ENCODE measurements at regions not wholly inside any gene's neighbourhood (a gene's known extent, or its start where the extent isn't known, plus 50 kb on each side); places are given as distances from the start of the nearest gene placed in this dataset.

- Histone ChIP-seq H3K4me3 (ENCODE audit: low read length) (no peak overlapping the region), H3K4me1 (ENCODE audit: insufficient read depth, low read length) (no peaks in the 10 kb centered on the region), H3K27me3 (ENCODE audit: insufficient read depth, low read length) (no peaks in the 10 kb centered on the region), H3K9me3 (ENCODE audit: low read depth, low read length) (no peaks in the 10 kb centered on the region)
Observed at GRCh38 chr19:28290963-28291657, 921.8 kb downstream of the UQCRFS1 start.

GRCh38 chr19:28289295-28290063 is 923.5 kb downstream of the UQCRFS1 start:
- Histone ChIP-seq H3K9me3 (ENCODE audit: low read depth, low read length) (no peaks in the 10 kb centered on the region), H3K4me3 (ENCODE audit: low read length) (no peak overlapping the region), H3K27me3 (ENCODE audit: insufficient read depth, low read length) (no peaks in the 10 kb centered on the region), H3K4me1 (ENCODE audit: insufficient read depth, low read length) (no peaks in the 10 kb centered on the region)

- H3K4me1 ChIP-seq (ENCODE audit: insufficient read depth, low read length), result no peaks in the 10 kb centered on the region
- H3K27me3 ChIP-seq (ENCODE audit: insufficient read depth, low read length), result no peaks in the 10 kb centered on the region
- no peak overlapping the region for H3K4me3 ChIP-seq (ENCODE audit: low read length)
- no peaks in the 10 kb centered on the region for H3K9me3 ChIP-seq (ENCODE audit: low read depth, low read length)
Observed at GRCh38 chr19:28288572-28289264, 924.2 kb downstream of the UQCRFS1 start.

DNA sequence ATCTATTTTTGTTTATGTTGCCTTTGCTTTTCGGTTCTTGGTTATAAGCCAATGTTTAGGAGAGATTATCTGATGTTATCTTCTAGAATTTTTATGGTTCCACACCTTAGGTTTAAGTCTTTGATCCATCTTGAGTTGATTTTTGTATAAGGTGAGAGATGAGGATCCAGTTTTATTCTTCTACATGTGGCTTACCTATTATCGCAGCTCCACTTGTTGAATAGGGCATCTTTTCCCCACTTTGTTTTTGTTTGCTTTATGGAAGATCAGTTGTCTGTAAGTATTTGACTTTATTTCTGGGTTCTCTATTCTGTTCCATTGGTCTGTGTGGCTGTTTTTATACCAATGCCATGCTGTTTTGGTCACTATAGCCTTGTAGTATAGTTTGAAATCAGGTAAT is 927.0 kb downstream of the UQCRFS1 start:
- no peaks in the 10 kb centered on the region for H3K9me3 ChIP-seq (ENCODE audit: low read depth, low read length)
- no peak overlapping the region for H3K4me3 ChIP-seq (ENCODE audit: low read length)

DNA sequence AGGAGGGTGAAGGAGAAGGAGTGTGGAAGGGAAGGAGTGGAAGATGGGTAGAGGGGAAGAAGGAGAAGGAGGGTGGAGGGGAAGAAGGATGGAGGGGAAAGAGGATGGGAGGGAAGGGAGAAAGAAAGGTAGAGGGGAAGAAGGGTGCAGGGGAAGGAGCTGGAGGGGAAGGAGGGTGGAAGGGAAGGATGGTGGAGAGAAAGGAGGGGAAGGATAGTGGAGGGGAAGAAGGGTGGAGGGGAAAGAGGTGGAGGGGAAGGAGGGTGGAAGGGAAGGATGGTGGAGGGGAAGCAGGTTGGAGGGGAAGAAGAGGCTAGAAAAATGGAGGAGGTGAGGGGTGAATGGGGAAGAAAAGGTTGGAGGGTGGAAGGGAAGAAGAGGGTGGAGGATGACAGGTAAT is 927.9 kb downstream of the UQCRFS1 start:
- no peaks in the 10 kb centered on the region for H3K27me3 ChIP-seq (ENCODE audit: insufficient read depth, low read length)
- H3K4me3 ChIP-seq (ENCODE audit: low read length), result no peak overlapping the region
- no peaks in the 10 kb centered on the region for H3K9me3 ChIP-seq (ENCODE audit: low read depth, low read length)
- H3K4me1 ChIP-seq (ENCODE audit: insufficient read depth, low read length), result no peaks in the 10 kb centered on the region

More for the DNA sequence above, 927.0 kb downstream of the UQCRFS1 start:
- Histone ChIP-seq H3K27me3 (ENCODE audit: insufficient read depth, low read length) (no peaks in the 10 kb centered on the region), H3K4me1 (ENCODE audit: insufficient read depth, low read length) (no peaks in the 10 kb centered on the region)

GRCh38 chr19:28284389-28284788 is 928.6 kb downstream of the UQCRFS1 start:
- Histone ChIP-seq H3K9me3 (ENCODE audit: low read depth, low read length) (no peaks in the 10 kb centered on the region), H3K4me3 (ENCODE audit: low read length) (no peak overlapping the region), H3K4me1 (ENCODE audit: insufficient read depth, low read length) (no peaks in the 10 kb centered on the region), H3K27me3 (ENCODE audit: insufficient read depth, low read length) (no peaks in the 10 kb centered on the region)

- no peaks in the 10 kb centered on the region for H3K4me1 ChIP-seq (ENCODE audit: insufficient read depth, low read length)
- H3K4me3 ChIP-seq (ENCODE audit: low read length), result no peak overlapping the region
- H3K27me3 ChIP-seq (ENCODE audit: insufficient read depth, low read length), result no peaks in the 10 kb centered on the region
- no peaks in the 10 kb centered on the region for H3K9me3 ChIP-seq (ENCODE audit: low read depth, low read length)
Observed at GRCh38 chr19:28283592-28283991, 929.4 kb downstream of the UQCRFS1 start.

DNA sequence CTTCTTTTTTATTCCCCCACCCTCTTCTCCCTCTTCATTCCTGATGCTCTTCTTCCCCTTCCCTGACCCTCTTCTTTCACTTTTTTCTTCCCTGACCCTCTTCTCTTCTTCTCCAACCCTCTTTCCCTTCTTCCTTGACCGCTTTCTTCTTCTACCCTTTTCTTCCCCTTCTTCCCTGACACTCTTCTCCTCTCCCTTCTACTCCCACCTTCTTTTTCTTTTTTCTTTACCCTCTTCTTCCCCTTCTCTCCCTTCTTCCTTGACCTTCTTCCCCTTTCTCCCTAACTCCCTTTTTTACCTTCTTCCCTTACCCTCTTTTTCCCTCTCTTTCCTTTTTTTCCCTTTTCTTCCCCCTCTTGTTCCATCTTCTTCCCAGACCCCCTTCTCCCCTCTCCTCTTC is 931.3 kb downstream of the UQCRFS1 start:
- no peaks in the 10 kb centered on the region for H3K9me3 ChIP-seq (ENCODE audit: low read depth, low read length)
- no peaks in the 10 kb centered on the region for H3K27me3 ChIP-seq (ENCODE audit: insufficient read depth, low read length)
- H3K4me1 ChIP-seq (ENCODE audit: insufficient read depth, low read length), result no peaks in the 10 kb centered on the region
- no peak overlapping the region for H3K4me3 ChIP-seq (ENCODE audit: low read length)

GRCh38 chr19:28264556-28264955 is 948.4 kb downstream of the UQCRFS1 start:
- no peaks in the 10 kb centered on the region for H3K4me1 ChIP-seq (ENCODE audit: insufficient read depth, low read length)
- no peak overlapping the region for H3K4me3 ChIP-seq (ENCODE audit: low read length)
- H3K27me3 ChIP-seq (ENCODE audit: insufficient read depth, low read length), result no peaks in the 10 kb centered on the region
- H3K9me3 ChIP-seq (ENCODE audit: low read depth, low read length), result no peaks in the 10 kb centered on the region

DNA sequence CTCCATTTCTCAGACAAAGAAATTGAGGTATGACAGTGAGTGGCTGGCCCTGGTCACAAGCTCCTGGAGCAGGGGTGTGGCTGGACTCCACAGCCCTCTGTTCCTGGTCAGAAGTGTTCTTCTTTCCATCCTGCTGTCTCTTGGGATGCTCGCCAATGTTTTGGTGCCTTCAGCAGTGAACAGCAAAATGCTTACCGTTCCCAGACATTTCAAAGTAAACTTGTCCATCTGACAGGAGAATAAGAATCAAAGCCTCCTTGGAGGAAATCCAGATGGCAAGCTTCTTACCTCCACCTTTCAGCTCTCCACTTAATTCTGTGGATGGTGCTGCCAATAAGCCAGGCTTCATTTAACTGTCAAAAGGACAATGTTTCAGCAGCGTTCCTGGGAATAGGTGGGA is 954.1 kb downstream of the UQCRFS1 start:
- Histone ChIP-seq H3K4me3 (ENCODE audit: low read length) (no peak overlapping the region), H3K27me3 (ENCODE audit: insufficient read depth, low read length) (no peaks in the 10 kb centered on the region), H3K4me1 (ENCODE audit: insufficient read depth, low read length) (no peaks in the 10 kb centered on the region), H3K9me3 (ENCODE audit: low read depth, low read length) (no peaks in the 10 kb centered on the region)

DNA sequence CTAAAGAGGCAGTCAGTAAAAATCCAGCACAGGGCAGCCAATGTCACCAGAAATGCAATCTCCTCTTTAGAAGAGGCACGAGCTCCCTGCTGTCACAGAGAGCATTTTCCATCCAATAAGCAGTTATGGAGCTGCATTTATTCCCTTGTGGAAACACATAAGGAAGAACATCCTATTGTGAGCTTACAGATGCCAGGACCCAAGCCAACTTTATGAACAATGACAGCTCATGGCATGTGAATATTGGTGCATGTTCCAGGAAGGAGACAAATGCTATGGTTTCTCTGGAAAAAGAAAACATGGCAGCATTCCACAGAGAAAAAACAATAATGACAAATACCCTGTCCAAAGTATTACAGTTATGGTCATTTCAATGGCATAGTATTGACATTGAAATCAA is 955.6 kb downstream of the UQCRFS1 start:
- H3K4me1 ChIP-seq (ENCODE audit: insufficient read depth, low read length), result no peaks in the 10 kb centered on the region
- H3K4me3 ChIP-seq (ENCODE audit: low read length), result no peak overlapping the region

DNA sequence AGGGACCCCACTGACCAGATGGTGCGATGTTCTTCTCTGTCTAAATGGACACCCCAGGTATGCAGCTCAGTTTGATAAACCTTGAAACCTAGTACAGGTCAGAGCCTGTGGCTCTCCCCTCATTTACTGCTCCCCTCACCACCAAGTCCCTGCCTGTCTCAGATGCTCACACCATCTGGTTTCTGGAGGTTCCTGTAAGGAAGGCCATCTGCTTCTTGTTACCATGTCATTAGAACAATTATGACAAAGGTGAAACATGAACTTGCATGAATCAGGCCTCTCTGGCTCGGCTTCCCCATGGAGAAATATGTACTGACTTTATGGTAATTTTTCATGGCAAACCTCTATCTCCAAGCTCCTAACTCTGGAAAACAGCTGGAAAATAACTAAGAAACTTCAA is 965.7 kb downstream of the UQCRFS1 start:
- no peak overlapping the region for H3K4me3 ChIP-seq (ENCODE audit: low read length)
- H3K27me3 ChIP-seq (ENCODE audit: insufficient read depth, low read length), result no peaks in the 10 kb centered on the region

More for the DNA sequence above, 955.6 kb downstream of the UQCRFS1 start:
- H3K9me3 ChIP-seq (ENCODE audit: low read depth, low read length), result no peaks in the 10 kb centered on the region
- no peaks in the 10 kb centered on the region for H3K27me3 ChIP-seq (ENCODE audit: insufficient read depth, low read length)

DNA sequence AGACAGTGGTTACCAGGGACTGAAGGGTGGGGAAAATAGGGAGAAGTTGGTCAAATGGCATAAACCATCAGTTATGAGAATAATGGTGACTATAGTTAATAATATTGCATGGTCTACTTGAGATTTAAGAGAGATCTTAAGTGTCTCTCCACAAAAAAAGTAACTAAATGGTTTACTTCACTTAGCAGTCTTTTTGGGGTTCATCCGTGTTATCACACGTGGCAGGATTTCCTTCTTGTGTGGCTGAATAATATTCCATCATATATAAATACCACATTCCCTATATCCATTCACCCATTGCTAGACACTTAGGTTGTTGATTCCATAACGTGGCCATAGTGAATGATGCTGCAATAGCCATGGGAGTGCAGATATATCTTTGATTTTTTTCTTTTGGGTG is 967.0 kb downstream of the UQCRFS1 start:
- H3K4me3 ChIP-seq (ENCODE audit: low read length), result no peak overlapping the region
- H3K27me3 ChIP-seq (ENCODE audit: insufficient read depth, low read length), result no peaks in the 10 kb centered on the region
- H3K9me3 ChIP-seq (ENCODE audit: low read depth, low read length), result no peaks in the 10 kb centered on the region
- no peaks in the 10 kb centered on the region for H3K4me1 ChIP-seq (ENCODE audit: insufficient read depth, low read length)

More for the DNA sequence above, 965.7 kb downstream of the UQCRFS1 start:
- no peaks in the 10 kb centered on the region for H3K9me3 ChIP-seq (ENCODE audit: low read depth, low read length)
- H3K4me1 ChIP-seq (ENCODE audit: insufficient read depth, low read length), result no peaks in the 10 kb centered on the region

DNA sequence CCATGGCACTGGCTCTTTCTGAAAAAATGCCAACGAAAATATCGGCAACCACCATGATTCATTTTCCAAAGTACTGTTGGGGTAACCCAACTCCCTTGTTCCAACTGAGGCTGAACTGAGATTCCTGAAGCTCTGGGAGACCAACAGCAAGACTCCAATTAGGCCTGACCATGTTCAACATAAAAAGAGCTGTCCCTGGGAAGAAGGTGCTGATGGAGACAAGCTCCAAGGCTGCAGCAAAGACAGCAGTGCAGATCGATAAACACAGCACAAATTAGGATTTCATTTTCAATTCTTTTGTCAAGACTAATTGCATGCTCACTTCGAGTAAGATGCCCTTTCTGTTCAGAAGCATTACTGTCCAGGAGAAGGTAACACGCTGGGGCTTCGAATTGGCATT is 968.0 kb downstream of the UQCRFS1 start:
- H3K4me1 ChIP-seq (ENCODE audit: insufficient read depth, low read length), result no peaks in the 10 kb centered on the region
- H3K9me3 ChIP-seq (ENCODE audit: low read depth, low read length), result no peaks in the 10 kb centered on the region
- H3K4me3 ChIP-seq (ENCODE audit: low read length), result no peak overlapping the region
- H3K27me3 ChIP-seq (ENCODE audit: insufficient read depth, low read length), result no peaks in the 10 kb centered on the region

DNA sequence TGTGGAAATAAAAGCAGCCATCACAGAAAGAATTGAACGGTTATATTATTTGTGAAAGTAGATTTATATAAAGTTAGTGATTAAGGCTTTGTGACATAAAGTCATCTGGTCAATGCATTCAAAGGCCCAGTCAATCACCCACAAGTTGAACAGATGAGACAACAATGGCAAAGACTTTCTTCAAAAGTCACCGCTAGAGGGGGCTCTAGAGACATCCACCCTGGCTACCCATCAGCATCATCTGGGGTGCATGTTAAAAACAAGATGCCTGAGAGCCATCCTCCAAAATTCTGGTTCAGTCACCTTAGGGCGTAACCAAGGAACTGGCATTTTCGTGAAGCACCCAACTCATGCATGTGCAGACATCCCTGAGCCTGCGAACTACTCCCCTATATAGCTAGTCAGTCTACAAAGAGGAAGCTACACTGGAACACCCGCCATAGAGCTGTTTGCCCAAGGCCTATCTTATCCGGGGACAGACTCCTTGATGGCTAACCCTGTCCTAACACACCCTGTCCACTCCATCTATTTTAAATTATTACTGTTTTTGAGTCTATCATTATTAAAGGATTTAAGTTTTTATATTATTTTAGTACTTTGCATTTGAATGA is 970.5 kb downstream of the UQCRFS1 start:
- no peaks in the 10 kb centered on the region for H3K4me1 ChIP-seq (ENCODE audit: insufficient read depth, low read length)
- no peaks in the 10 kb centered on the region for H3K9me3 ChIP-seq (ENCODE audit: low read depth, low read length)
- no peaks in the 10 kb centered on the region for H3K27me3 ChIP-seq (ENCODE audit: insufficient read depth, low read length)
- no peak overlapping the region for H3K4me3 ChIP-seq (ENCODE audit: low read length)

All from mononuclear cell (primary cell).